Activated CD4-positive, alpha-beta memory T cell treated with anti-CD3 and anti-CD28 coated beads for 36 hours (primary cell): ENCODE measurements at regions not wholly inside any gene's neighbourhood (a gene's known extent, or its start where the extent isn't known, plus 50 kb on each side); places are given as distances from the start of the nearest gene placed in this dataset.

Experiments
- CTCF ChIA-PET: fragments of 350-600 bp; sonication (Branson Sonifier 250); formaldehyde crosslinking; loops from one replicate; lab custom pipeline; 2021; ENCODE audit warnings: antibody characterized with exemption, inconsistent platforms; lab: Charles Lee
- POLR2A ChIA-PET: fragments of 350-600 bp; sonication (Branson Sonifier 250); formaldehyde crosslinking; loops from one replicate; lab custom pipeline; 2021; ENCODE audit warnings: antibody characterized with exemption; lab: Charles Lee
- DNase-seq: peaks from one replicate; pipeline ENCODE4 v3.0.0-alpha.2; 2020
- H3K27ac Mint-ChIP-seq: one replicate; pipeline ENCODE4 v1.8.0; 2021; ENCODE audit warnings: mixed read lengths
- H3K27me3 Mint-ChIP-seq: one replicate; pipeline ENCODE4 v1.8.0; 2021; ENCODE audit warnings: mixed read lengths
- H3K36me3 Mint-ChIP-seq: one replicate; pipeline ENCODE4 v1.8.0; 2021; ENCODE audit warnings: mixed read lengths
- H3K4me1 Mint-ChIP-seq: one replicate; pipeline ENCODE4 v1.8.0; 2021; ENCODE audit warnings: low read depth, mixed read lengths
- H3K4me3 Mint-ChIP-seq: one replicate; pipeline ENCODE4 v1.8.0; 2021; ENCODE audit warnings: mild to moderate bottlenecking, mixed read lengths
- H3K9me3 Mint-ChIP-seq: one replicate; pipeline ENCODE4 v1.8.0; 2021; ENCODE audit warnings: mixed read lengths
- intact Hi-C: fragments of 100-400 bp; cut with micrococcal nuclease; formaldehyde crosslinking; loops from one replicate; pipeline ENCODE4 v1.15.1; 2023

- no peak for DNase-seq
- Mint-ChIP-seq H3K36me3 (no peaks in the 10 kb centered on the region), H3K4me3 (no peak overlapping the region), H3K9me3 (peaks cover 2% of the 10 kb centered on the region), H3K27me3 (peaks cover 7% of the 10 kb centered on the region), H3K27ac (no peak overlapping the region), H3K4me1 (no peaks in the 10 kb centered on the region)
- POLR2A ChIA-PET: no interaction called here
- intact Hi-C loops: no loop called here
- CTCF ChIA-PET: no interaction called here
Observed at GRCh38 chr10:120989996-120990598, 138.9 kb downstream of the WDR11 start.

DNA sequence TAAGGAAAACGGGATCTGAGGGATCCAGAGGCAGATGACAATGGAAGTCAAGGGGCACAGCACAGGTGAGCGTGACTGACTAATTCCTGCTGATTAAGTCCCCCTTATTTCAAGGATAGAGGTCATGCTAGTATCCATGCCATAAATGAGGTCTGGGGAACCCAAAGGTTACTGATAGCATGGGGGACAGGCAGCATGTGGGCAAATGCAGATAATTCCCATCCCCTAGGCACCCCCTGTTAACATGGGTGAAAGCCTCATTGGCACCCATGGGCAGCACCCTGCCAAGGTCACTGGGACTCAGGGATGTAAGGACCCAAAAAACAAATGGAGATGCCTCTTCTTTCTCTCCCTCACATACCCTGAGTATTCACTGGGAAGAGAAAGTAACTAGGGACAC is 139.7 kb downstream of the WDR11 start:
- POLR2A ChIA-PET: no interaction called here
- DNase-seq: no peak
- no peak overlapping the region for H3K4me3 Mint-ChIP-seq

DNA sequence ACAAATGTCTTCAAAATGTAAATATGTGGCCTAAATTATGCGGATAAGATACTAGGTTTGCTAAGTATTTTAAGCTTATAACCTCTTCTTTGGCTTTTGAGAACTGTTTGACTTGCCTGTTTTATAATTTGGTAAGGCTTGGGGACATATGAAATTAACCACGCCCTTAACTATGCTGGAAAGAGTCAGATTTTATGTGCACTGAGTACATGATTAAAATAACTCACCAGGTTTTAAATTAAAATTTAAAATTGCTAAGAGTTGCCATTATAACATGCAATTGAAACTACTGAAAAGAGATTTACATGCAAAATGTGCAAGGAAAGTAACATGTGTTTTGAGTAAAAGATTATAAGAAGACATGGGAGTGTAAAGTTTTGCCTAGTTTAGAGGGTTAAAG is 141.9 kb downstream of the WDR11 start:
- peaks cover 8% of the 10 kb centered on the region for H3K27me3 Mint-ChIP-seq
- intact Hi-C loops: no loop called here
- no peak for DNase-seq
- H3K36me3 Mint-ChIP-seq: no peaks in the 10 kb centered on the region
- no peak overlapping the region for H3K27ac Mint-ChIP-seq
- no peak overlapping the region for H3K4me3 Mint-ChIP-seq
- no peaks in the 10 kb centered on the region for H3K4me1 Mint-ChIP-seq
- CTCF ChIA-PET: interaction anchor here (2.0 kb wide), 1 partner anchor 44 kb away, joined by 7 read pairs; no protein-coding TSS in a partner anchor
- peaks cover 2% of the 10 kb centered on the region for H3K9me3 Mint-ChIP-seq
- POLR2A ChIA-PET: no interaction called here

More for the DNA sequence above, 139.7 kb downstream of the WDR11 start:
- intact Hi-C loops: no loop called here
- Mint-ChIP-seq H3K27ac (no peak overlapping the region), H3K27me3 (peaks cover 7% of the 10 kb centered on the region), H3K9me3 (peaks cover 2% of the 10 kb centered on the region), H3K4me1 (no peaks in the 10 kb centered on the region), H3K36me3 (no peaks in the 10 kb centered on the region)
- CTCF ChIA-PET: no interaction called here

DNA sequence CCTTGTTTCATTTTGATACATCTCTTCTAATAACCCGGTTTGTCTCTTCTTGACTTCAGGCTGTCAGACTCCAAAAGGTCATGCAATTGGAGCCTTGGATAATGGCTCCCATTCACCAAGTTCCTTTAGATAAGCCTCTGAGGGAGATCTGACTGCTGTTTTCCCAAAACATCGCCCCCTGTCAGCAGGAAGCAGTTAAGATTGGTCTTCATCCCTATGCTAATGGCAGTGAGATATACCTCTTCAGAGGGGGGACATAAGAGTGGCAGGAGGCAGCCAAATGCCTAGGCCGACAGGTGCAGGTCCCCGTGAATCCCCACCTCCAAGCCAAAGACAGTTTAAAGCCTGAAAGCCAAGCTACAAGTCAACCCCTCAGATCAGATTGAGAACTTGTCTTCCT is 144.6 kb downstream of the WDR11 start:
- H3K4me3 Mint-ChIP-seq: no peak overlapping the region
- intact Hi-C loops: no loop called here

DNA sequence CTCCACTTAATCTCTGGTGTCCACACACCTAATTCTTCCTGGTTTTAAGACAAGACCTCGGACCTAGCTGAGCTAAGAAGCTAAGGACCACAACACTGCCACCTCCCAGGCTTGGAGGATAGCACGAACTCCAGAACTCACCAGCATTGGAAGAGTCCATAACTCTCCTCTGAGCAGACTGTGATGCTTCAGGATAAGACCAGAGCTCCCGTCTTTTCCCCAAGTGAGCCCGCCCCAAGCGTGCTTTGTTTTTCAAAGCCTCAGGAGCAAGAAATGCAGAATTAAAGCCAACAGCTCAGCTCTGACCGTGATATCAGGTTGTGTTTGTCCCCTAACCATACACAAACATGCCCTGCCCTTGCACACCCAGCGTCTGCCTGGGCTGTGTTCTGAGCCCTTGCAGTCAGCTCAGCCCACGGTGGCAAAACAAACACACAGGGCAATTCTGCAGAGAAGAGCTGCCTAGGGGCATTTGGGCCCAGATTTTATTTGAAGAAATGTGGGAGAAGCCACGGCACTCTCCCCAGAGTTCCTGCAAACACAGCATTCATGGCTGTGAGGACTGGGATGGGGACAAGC is 145.4 kb downstream of the WDR11 start:
- Mint-ChIP-seq H3K4me3 (no peak overlapping the region), H3K9me3 (peaks cover 2% of the 10 kb centered on the region), H3K27ac (no peak overlapping the region), H3K4me1 (no peaks in the 10 kb centered on the region), H3K36me3 (no peaks in the 10 kb centered on the region), H3K27me3 (peaks cover 2% of the 10 kb centered on the region)
- intact Hi-C loops: no loop called here
- CTCF ChIA-PET: interaction anchor here (0.9 kb wide), 1 partner anchor 11 kb away, joined by 3 read pairs; no protein-coding TSS in a partner anchor
- DNase-seq: no peak
- POLR2A ChIA-PET: no interaction called here

More for the DNA sequence above, 144.6 kb downstream of the WDR11 start:
- DNase-seq: no peak
- Mint-ChIP-seq H3K4me1 (no peaks in the 10 kb centered on the region), H3K9me3 (peaks cover 2% of the 10 kb centered on the region), H3K27ac (no peak overlapping the region), H3K36me3 (no peaks in the 10 kb centered on the region), H3K27me3 (peaks cover 4% of the 10 kb centered on the region)
- CTCF ChIA-PET: interaction anchor here (0.9 kb wide), 1 partner anchor 11 kb away, joined by 3 read pairs; no protein-coding TSS in a partner anchor
- POLR2A ChIA-PET: no interaction called here

- POLR2A ChIA-PET: no interaction called here
- H3K4me1 Mint-ChIP-seq: no peaks in the 10 kb centered on the region
- DNase-seq: no peak
- intact Hi-C loops: no loop called here
- H3K36me3 Mint-ChIP-seq: no peaks in the 10 kb centered on the region
- no peak overlapping the region for H3K4me3 Mint-ChIP-seq
- CTCF ChIA-PET: no interaction called here
- peaks cover 1% of the 10 kb centered on the region for H3K27me3 Mint-ChIP-seq
- no peak overlapping the region for H3K27ac Mint-ChIP-seq
- peaks cover 2% of the 10 kb centered on the region for H3K9me3 Mint-ChIP-seq
Observed at GRCh38 chr10:120997313-120997712, 146.2 kb downstream of the WDR11 start.

- peaks cover 1% of the 10 kb centered on the region for H3K27me3 Mint-ChIP-seq
- intact Hi-C loops: no loop called here
- DNase-seq: no peak
- H3K36me3 Mint-ChIP-seq: no peaks in the 10 kb centered on the region
- POLR2A ChIA-PET: no interaction called here
- peaks cover 2% of the 10 kb centered on the region for H3K9me3 Mint-ChIP-seq
- no peak overlapping the region for H3K4me3 Mint-ChIP-seq
- no peak overlapping the region for H3K27ac Mint-ChIP-seq
- no peaks in the 10 kb centered on the region for H3K4me1 Mint-ChIP-seq
- CTCF ChIA-PET: no interaction called here
Observed at GRCh38 chr10:120997756-120998155, 146.6 kb downstream of the WDR11 start.

GRCh38 chr10:120998251-120998650 is 147.1 kb downstream of the WDR11 start:
- intact Hi-C loops: no loop called here
- peaks cover 2% of the 10 kb centered on the region for H3K9me3 Mint-ChIP-seq
- H3K36me3 Mint-ChIP-seq: no peaks in the 10 kb centered on the region
- H3K4me3 Mint-ChIP-seq: no peak overlapping the region
- H3K4me1 Mint-ChIP-seq: no peaks in the 10 kb centered on the region
- H3K27ac Mint-ChIP-seq: no peak overlapping the region
- CTCF ChIA-PET: no interaction called here
- DNase-seq: no peak
- peaks cover 1% of the 10 kb centered on the region for H3K27me3 Mint-ChIP-seq
- POLR2A ChIA-PET: no interaction called here

GRCh38 chr10:120998782-120999285 is 147.7 kb downstream of the WDR11 start:
- DNase-seq: no peak
- POLR2A ChIA-PET: no interaction called here
- Mint-ChIP-seq H3K36me3 (no peaks in the 10 kb centered on the region), H3K27me3 (peaks cover 1% of the 10 kb centered on the region), H3K9me3 (peaks cover 4% of the 10 kb centered on the region), H3K4me1 (no peaks in the 10 kb centered on the region), H3K27ac (no peak overlapping the region), H3K4me3 (no peak overlapping the region)
- CTCF ChIA-PET: no interaction called here
- intact Hi-C loops: no loop called here

GRCh38 chr10:120999868-121000267 is 148.7 kb downstream of the WDR11 start:
- Mint-ChIP-seq H3K4me3 (no peak overlapping the region), H3K36me3 (no peaks in the 10 kb centered on the region), H3K9me3 (peaks cover 11% of the 10 kb centered on the region), H3K27ac (no peak overlapping the region), H3K27me3 (peaks cover 1% of the 10 kb centered on the region), H3K4me1 (no peaks in the 10 kb centered on the region)
- no peak for DNase-seq
- intact Hi-C loops: no loop called here
- ChIA-PET POLR2A (no interaction called here), CTCF (no interaction called here)

GRCh38 chr10:121002586-121003205 is 151.5 kb downstream of the WDR11 start:
- DNase-seq: no peak
- H3K9me3 Mint-ChIP-seq: peaks cover 33% of the 10 kb centered on the region
- H3K27me3 Mint-ChIP-seq: no peaks in the 10 kb centered on the region
- ChIA-PET CTCF (interaction anchor here (0.8 kb wide), 1 partner anchor 45 kb away, joined by 3 read pairs; no protein-coding TSS in a partner anchor), POLR2A (no interaction called here)
- no peak overlapping the region for H3K27ac Mint-ChIP-seq
- no peaks in the 10 kb centered on the region for H3K4me1 Mint-ChIP-seq
- intact Hi-C loops: no loop called here
- peaks cover 2% of the 10 kb centered on the region for H3K36me3 Mint-ChIP-seq
- H3K4me3 Mint-ChIP-seq: no peak overlapping the region

DNA sequence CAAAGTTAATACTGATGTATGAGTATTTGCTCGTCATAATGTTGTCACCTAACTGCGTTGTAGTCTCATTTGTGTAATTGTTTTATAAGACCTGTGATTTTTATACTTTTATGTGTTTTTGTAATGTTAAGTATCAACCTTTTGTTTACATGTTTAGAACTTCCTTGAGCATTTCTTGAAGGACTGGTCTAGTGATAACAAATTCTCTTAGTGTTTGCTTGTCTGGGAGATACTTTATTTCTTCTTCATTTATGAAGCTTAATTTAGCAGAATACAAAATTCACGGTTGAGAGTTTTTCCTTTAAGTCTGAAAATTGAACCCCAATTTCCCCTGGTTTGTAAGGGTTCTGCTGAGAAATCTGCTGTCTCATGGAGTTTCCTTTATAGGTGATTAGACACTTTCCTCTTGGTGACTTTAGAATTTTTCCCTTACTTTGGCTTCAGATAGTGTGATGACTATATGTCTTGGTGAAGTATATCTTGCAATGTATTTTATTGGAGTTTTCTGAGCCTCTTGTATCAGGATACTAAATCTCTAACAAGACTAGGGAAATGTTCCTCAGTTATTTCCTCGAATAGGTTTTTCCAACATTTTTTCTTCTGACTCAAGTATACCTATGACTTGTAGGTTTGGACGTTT is 154.9 kb downstream of the WDR11 start:
- Mint-ChIP-seq H3K4me3 (no peak overlapping the region), H3K9me3 (peaks cover 35% of the 10 kb centered on the region), H3K27me3 (no peaks in the 10 kb centered on the region), H3K36me3 (peaks cover 2% of the 10 kb centered on the region), H3K4me1 (no peaks in the 10 kb centered on the region), H3K27ac (no peak overlapping the region)
- no peak for DNase-seq
- ChIA-PET CTCF (no interaction called here), POLR2A (no interaction called here)
- intact Hi-C loops: no loop called here
